ENCODE measurements at regions not wholly inside any gene's neighbourhood (a gene's known extent, or its start where the extent isn't known, plus 50 kb on each side); places are given as distances from the start of the nearest gene placed in this dataset.
"Not testable (repeated sequence)": the region's sequence is repeated elsewhere in the genome, so short reads cannot be mapped to it uniquely, and the experiment has no call there.

DNA sequence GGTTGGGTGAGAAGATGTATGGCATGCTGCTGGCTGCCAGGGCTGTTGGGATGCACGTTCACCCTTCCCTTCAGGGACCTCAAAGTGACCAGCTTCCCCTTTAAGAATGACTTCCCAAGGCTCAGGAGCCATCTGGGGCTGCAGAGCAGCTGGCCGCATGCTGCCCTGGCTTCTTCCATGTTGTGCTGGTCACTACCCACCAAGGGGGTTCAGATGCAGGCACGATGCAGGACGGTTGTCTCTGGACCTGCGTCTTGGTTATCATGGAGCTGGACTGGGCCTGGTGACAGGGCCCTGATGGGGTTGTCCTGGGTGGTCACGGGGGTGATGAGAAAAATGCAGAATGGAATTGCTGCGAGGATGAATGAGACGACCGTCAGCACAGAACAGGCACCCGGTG, 297.8 kb downstream of the POTED start:
- not testable (repeated sequence) for DNase-seq

DNA sequence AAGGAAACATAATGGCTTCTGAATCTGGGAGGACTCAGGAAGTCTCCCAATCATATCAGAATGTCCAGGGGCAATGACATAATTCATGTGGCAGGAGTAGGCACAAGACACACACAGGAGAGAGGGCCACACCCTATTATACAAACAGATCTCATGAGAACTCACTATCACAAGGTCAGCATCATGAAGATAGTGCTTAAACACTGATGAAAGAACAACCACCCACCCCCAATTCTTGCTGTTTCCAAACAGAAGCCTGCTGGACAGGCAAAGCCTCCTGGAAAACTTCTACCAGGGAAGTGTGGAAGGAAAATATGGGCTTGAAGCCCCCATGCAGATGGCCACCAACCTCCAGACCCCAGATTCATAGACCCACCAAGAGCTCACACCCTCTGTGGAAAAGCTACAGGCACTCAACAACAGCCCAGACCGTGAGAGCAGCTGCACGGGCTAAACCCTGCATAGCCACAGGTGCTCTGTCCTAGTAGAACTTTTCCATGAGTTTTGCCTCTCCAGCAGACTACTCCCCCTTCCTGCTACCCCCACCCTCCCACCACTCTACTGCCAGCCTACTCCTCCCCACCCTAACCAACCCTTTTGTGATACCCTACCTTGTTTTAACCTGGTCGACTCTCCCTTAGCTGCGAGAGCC, 287.1 kb downstream of the POTED start:
- DNase-seq, result not testable (repeated sequence)

GRCh38 chr21:13893617-13894016, 284.0 kb downstream of the POTED start:
- DNase-seq, result not testable (repeated sequence)

DNA sequence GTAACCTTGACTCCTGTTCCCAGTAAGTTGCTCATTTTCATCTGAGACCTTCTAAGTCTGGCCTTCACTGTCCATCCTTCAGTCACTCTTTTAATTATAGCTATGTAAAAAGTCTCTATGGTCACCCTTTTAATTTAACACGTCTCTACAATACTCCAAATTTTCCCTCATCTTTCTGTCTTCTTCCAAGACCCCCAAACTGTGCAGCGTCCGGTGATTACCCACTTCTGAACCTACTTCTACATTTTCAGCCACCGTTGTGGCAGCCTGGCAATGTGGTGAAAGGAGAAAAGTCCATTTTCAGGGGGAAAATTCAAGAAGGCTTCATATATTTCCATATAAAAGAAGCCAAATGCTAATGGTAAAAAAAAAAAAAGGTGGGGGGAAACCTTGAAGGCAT, 283.4 kb downstream of the POTED start:
- DNase-seq, result not testable (repeated sequence)

DNA sequence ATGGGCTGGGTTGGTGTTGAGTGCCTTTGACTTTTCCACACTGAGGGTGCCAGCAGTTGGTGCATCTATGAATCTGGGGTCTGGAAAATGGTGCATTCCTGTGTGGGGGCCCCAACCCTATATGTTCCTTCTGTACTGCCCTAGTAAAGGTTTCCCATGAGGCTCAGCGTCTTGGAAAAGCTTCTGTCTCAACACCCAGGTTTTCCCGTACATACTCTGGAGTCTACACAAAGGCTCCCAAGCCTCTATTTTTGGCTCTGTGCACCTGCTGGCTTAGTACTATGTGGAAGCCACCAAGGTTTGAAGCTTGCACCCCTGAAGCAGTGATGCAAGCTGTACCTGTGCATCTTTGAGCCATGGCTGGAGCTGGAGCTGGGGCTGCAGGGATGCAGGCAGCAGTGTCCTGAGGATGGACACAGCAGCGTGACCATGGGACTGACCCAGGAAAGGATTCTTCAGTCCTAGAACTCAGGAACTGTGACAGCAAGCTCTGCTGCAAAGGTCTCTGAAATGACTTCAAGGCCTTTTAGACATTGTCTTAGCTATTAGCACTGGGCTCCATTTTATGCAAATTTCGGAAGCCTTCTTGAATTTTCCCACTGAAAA, 282.7 kb downstream of the POTED start:
- not testable (repeated sequence) for DNase-seq

DNA sequence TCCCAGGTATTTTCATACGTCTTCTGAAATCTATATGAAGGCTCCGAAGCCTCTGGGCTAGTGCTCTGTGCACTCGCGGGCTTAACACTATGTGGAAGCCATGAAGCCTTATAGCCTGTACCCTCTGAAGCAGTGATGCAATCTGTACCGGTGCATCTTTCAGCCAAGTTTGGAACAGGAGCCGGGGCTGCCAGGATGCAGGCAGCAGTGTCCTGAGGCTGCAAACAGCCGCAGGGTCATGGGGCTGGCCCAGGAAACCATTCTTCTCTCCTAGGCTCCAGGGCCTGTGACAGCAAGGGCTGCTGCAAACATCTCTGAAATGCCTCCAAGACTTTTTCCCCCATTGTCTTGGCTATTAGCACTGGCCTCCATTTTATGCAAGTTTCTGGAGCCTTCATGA, 279.6 kb downstream of the POTED start:
- DNase-seq, result not testable (repeated sequence)

GRCh38 chr21:13883641-13884395, 274.2 kb downstream of the POTED start:
- DNase-seq, result not testable (repeated sequence)

DNA sequence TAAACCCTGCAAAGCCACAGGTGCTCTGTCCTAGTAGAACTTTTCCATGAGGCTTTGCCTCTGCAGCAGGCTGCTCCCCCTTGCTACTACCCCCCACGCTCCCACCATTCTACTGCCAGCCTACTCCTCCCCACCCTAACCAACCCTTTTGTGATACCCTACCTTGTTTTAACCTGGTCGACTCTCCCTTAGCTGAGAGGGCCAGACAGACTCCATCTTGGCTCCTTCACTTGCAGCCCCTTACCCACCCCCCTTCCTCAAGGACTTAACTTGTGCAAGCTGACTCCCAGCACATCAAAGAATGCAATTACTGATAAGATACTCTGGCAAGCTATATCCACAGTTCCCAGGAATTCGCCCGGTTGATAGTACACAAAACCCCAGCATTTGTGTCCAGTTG, 267.9 kb downstream of the POTED start:
- DNase-seq, result not testable (repeated sequence)

- not testable (repeated sequence) for DNase-seq
These were observed 267.4 kb downstream of the POTED start for GRCh38 chr21:13876999-13877398.

DNA sequence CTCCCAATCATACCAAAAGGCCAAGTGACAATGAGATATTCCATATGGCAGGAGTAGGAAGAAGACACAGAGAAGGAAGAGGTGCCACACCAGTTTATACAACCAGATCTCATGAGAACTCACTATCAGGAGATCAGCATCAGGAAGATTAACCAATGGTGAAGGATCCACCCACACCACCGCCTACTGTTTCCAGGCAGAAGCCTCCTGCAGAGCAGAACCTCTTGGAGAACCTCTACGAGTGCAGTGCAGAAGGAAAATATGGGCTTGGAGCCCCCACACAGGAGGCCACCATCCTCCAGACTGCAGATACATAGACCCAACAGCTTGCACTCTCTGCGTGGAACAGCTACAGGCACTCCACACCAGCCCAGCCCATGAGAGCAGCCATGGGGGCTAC, 264.4 kb downstream of the POTED start:
- DNase-seq, result not testable (repeated sequence)

- no peak for DNase-seq
These were observed 245.1 kb downstream of the POTED start for GRCh38 chr21:13854638-13855037.

DNA sequence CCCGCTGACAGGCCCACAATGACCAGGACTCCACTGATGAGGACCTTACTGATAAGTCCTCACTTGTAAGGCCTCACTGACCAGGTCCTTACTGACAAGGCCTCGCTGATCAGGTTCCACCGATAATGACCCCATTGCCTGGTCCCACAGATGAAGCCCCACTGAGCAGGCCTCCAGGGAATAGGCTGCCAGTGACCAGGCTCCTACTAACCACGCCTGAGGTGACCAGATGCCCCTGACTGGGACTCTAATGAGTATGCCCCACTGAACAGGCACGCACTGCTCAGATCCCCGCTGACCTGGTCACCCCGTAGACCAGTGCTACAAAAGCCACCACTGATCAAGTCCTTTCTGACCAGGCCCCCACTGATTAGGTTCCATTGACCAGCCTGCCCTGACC, 241.2 kb downstream of the POTED start:
- not testable (repeated sequence) for DNase-seq

DNA sequence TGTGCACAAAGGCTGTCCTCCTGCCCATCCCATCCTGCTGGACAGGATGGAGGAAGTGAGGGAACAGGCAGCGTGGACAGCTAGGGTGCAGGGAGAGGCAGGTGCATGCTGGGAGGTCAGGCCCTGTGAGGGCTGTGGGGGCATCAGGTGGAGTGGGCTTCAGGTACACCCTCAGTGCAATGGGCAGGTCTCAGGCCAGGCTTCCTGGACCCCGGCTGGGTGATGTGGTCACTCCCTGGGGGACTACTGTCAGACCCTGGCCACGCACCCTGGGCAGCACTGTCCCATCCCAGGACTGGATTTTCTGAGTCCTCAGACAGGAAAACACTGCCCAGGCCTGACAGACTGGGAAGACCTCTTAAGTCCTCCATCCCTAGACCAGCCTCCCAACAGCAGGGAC, 239.9 kb downstream of the POTED start:
- not testable (repeated sequence) for DNase-seq

- not testable (repeated sequence) for DNase-seq
These were observed 237.1 kb downstream of the POTED start for GRCh38 chr21:13846718-13847117.

- DNase-seq, result not testable (repeated sequence)
These were observed 235.0 kb downstream of the POTED start for GRCh38 chr21:13844574-13844973.

DNA sequence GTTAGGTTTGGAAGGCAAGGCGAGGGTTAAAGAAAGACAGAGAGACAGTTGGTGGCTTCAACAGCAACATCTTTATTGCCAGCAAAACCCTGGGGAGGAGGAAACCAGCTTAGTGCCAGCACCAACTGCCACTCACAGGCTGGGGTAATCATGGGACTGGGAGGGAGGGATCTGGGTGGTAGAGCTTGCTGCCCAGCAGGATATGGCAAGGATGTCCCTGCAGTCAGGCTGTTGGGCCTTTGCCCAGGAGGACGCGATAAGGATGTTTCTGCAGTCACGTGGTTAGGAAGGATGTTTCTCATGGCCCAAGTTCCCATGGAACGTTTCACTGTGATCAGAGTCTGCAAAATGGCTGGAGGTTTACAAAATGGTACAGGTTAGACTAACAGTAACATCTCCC, 233.5 kb downstream of the POTED start:
- DNase-seq, result not testable (repeated sequence)

DNA sequence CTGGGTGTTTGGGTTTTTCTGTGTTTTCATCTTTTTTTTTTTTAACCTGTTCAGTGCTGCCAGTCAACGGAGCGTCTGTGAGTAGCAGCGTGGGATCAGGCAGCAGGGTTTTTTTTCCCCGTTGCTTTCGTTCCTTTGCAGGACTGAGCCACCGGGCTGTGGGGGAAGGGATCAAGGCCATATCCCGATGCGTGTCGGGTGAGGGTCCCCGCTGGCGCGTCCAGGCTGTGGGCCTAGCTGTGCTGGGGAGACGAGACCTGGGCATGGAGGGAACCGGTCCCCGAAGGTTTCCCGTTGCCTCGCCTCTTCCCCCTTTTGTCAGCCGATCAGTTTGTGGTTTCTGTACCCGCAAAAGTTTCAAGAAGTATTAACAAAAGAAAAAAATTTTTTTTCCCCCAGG, 218.1 kb downstream of the POTED start:
- DNase-seq, result not testable (repeated sequence)

GRCh38 chr21:13827201-13827600, 217.6 kb downstream of the POTED start:
- DNase-seq, result no peak

DNA sequence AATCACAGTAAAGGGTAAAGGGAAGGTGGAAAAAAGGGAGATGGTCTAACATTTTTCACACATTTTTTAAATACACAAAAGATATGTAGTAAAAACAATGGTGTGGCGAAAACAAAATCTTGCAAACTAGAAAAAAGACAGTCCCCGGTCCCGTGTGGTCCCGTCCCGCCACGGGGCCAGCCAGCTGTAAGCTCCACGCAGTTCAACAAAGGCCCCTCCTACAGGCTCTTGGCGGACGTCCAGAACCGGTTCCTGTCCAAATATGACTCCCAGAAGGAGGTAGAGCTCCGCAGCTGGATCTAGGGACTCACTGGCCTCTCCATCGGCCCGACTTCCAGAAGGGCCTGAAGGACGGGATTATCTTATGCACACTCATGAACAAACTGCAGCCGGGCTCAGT, 216.9 kb downstream of the POTED start:
- DNase-seq, result not testable (repeated sequence)

DNA sequence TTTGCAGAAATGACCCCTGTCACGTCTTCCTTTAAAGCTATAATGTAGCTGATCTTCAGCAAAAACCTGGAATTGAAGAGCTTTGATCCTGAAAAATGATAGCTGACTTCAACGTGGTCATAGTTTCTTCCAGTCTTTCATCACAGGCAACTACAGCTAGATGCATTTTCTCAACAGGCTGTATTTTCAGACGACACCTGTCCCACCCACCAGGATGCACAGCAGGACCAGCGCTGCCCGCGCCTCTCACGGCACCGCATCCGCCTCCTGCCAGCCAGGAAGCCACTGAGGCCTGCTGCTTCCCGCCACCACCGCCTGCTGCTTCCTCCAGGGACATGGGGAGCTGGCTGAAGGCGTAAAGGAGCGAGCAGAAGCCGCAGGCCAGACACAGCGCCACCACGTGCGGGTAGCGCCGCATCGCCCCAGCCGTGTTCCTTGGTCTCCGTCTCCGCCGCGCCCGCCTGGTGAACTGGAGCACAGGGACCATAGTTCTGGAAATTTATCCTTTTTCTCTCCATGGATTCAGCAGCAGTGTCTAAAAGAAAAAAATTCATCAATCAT, 215.7 kb downstream of the POTED start:
- not testable (repeated sequence) for DNase-seq

DNA sequence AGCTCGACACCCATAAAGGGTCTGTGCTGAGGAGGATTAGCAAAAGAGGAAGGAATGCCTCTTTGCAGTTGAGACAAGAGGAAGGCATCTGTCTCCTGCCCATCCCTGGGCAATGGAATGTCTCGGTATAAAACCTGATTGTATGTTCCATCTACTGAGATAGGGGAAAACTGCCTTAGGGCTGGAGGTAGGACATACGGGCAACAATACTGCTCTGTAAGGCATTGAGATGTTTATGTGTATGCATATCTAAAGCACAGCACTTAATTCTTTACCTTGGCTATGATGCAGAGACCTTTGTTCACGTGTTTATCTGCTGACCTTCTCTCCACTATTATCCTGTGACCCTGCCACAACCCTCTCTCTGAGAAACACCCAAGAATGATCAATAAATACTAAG, 210.7 kb downstream of the POTED start:
- not testable (repeated sequence) for DNase-seq

GRCh38 chr21:13812191-13812590, 202.6 kb downstream of the POTED start:
- DNase-seq, result not testable (repeated sequence)

GRCh38 chr21:13810559-13810958, 201.0 kb downstream of the POTED start:
- DNase-seq, result not testable (repeated sequence)

DNA sequence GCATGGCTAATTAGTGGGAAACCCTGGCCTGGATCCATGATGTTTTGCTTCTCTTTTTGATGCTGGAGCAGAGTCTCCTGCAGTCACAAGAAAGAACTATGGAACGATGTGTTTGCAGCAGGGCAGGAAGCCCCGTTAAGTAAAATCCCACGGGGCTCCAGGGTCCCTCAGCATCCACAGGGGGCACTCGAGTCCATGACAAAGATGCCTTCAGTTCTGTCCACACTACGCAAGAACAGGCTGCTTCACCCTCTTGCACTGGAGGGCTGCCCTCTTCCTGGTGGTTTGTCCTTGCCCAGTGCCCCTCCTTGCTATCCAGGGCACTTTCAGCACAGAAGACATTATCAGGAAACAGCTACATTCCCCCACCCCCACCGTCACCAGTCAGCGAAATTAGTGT, 196.9 kb downstream of the POTED start:
- DNase-seq, result not testable (repeated sequence)
